HepG2 (cell line): ENCODE measurements at regions not wholly inside any gene's neighbourhood (a gene's known extent, or its start where the extent isn't known, plus 50 kb on each side); places are given as distances from the start of the nearest gene placed in this dataset.
A peak's percentile ranks its signal among the peaks of the same experiment; 100 is the strongest.

Source experiments
- ATAC-seq: fragments of 200-7000 bp; cut with Tn5 transposase; 3 replicates; pipeline ENCODE4 v1.9.1; 2020; ENCODE audit warnings: mild to moderate bottlenecking, moderate library complexity
- BruUV-seq: library from RNA; stranded (reverse); fragments of 400-500 nt; replicated peaks from 2 replicates; lab custom pipeline; 2021; lab: Mats Ljungman, UMichigan
- CTCF ChIA-PET: fragments of 300-600 bp; formaldehyde crosslinking; extraction: SDS; loops from one replicate; lab custom pipeline; 2021; ENCODE audit warnings: low total read pairs, inconsistent platforms, low intra/inter-chr PET ratio; lab: Yijun Ruan, JAX
- POLR2A ChIA-PET: fragments of 350-600 bp; sonication (Branson Sonifier 250); formaldehyde crosslinking; loops from one replicate; lab custom pipeline; 2020; ENCODE audit warnings: antibody characterized with exemption, inconsistent platforms; lab: Yijun Ruan, JAX
- DNase-seq: peaks from one replicate; pipeline ENCODE4 v3.0.0-alpha.2; 2015; ENCODE audit warnings: low spot score
- FAIRE-seq: peaks from 3 replicates; lab custom pipeline; 2011; peaks lifted over from hg19 to GRCh38; lab: Jason Lieb, UNC
- H2AFZ ChIP-seq: one replicate; pipeline ENCODE4 v1.6.1; 2011; ENCODE audit warnings: low read length, inconsistent platforms
- H3K27ac ChIP-seq: fragments of 300-600 bp; 3 replicates; pipeline ENCODE4 v1.8.0; 2011; ENCODE audit warnings: mixed run types, mild to moderate bottlenecking, mixed read lengths, low read length, inconsistent platforms; ENCODE audit not compliant: insufficient read depth; ENCODE audit errors: extremely low read length
- H3K27me3 ChIP-seq, 2 experiments: fragments of 200-600 bp in 1 of 2; 2 replicates in 1 of 2; 3 replicates in 1 of 2; pipeline versions ENCODE4 v1.6.0 to v1.8.0; 2011; ENCODE audit warnings: low read length in 2 of 2, mild to moderate bottlenecking in 2 of 2, moderate library complexity in 2 of 2, inconsistent platforms in 1 of 2; ENCODE audit not compliant: insufficient read depth in 2 of 2, control insufficient read depth in 1 of 2
- H3K36me3 ChIP-seq, 2 experiments: fragments of 200-600 bp in 1 of 2; replicated peaks in 1 of 2; 2 replicates in 1 of 2; 3 replicates in 1 of 2; pipeline versions ENCODE4 v1.5.1 to v1.8.0; 2011; ENCODE audit warnings: low read length in 2 of 2, inconsistent platforms in 1 of 2; ENCODE audit not compliant: insufficient read depth in 2 of 2, control insufficient read depth in 1 of 2
- H3K4me1 ChIP-seq: 2 replicates; pipeline ENCODE4 v1.5.1; 2012; ENCODE audit warnings: low read length, inconsistent platforms; ENCODE audit not compliant: insufficient read depth
- H3K4me2 ChIP-seq: 2 replicates; pipeline ENCODE4 v1.6.0; 2011; ENCODE audit warnings: low read depth, low read length, inconsistent platforms
- H3K4me3 ChIP-seq, 3 experiments: fragments of 200-600 bp in 1 of 3; sonication (generic), shearing (Covaris generic) in 1 of 3; replicated peaks in 1 of 3; 2 replicates each; pipeline ENCODE4 v1.5.1; 2011 to 2016; ENCODE audit warnings: low read length in 3 of 3, inconsistent platforms in 2 of 3, low read depth in 2 of 3, mild to moderate bottlenecking in 2 of 3, control low read depth in 1 of 3, mixed read lengths in 1 of 3; ENCODE audit not compliant: insufficient read depth in 1 of 3
- H3K79me2 ChIP-seq: one replicate; pipeline ENCODE4 v1.6.1; 2011; ENCODE audit warnings: low read length, inconsistent platforms; ENCODE audit not compliant: insufficient read depth
- H3K9ac ChIP-seq: 2 replicates; pipeline ENCODE4 v1.6.0; 2011; ENCODE audit warnings: mild to moderate bottlenecking, low read depth, low read length, inconsistent platforms; ENCODE audit not compliant: insufficient read depth
- H3K9me3 ChIP-seq: 2 replicates; pipeline ENCODE4 v1.5.1; 2012; ENCODE audit warnings: mild to moderate bottlenecking, low read length
- H4K20me1 ChIP-seq: 2 replicates; pipeline ENCODE4 v1.6.0; 2011; ENCODE audit warnings: inconsistent platforms, mild to moderate bottlenecking, low read length, moderate library complexity; ENCODE audit not compliant: insufficient read depth
- CREB1 ChIP-seq, 2 experiments: fragments of 450-650 bp in 1 of 2; IDR thresholded peaks; 2 replicates each; pipeline ENCODE4 v1.6.1; 2016 to 2017; ENCODE audit warnings: control low read depth in 1 of 2, mild to moderate bottlenecking in 1 of 2, missing compliant biosample characterization in 1 of 2, missing genetic modification characterization in 1 of 2
- FOXA1 ChIP-seq, 2 experiments: fragments of 450-650 bp in 1 of 2; sonication (generic) in 1 of 2; formaldehyde crosslinking in 1 of 2; IDR thresholded peaks; 2 replicates each; pipeline versions ENCODE4 v1.4.0 to v1.6.1; 2016 to 2020; ENCODE audit warnings: missing genetic modification reagents in 1 of 2
- HMGXB4 ChIP-seq, 2 experiments: sonication (generic) in 1 of 2; formaldehyde crosslinking in 1 of 2; IDR thresholded peaks; 2 replicates each; pipeline versions ENCODE4 v1.4.0 to v1.6.1; 2018 to 2020; ENCODE audit warnings: missing genetic modification reagents in 2 of 2, borderline replicate concordance in 1 of 2, low read depth in 1 of 2, mild to moderate bottlenecking in 1 of 2, missing biosample characterization in 1 of 2
- HOXA5 ChIP-seq: sonication (generic); formaldehyde crosslinking; IDR thresholded peaks from 2 replicates; pipeline ENCODE4 v1.4.0; 2020; ENCODE audit warnings: missing genetic modification reagents
- KAT8 ChIP-seq: IDR thresholded peaks from 2 replicates; pipeline ENCODE4 v1.6.1; 2016; ENCODE audit warnings: missing genetic modification reagents, missing compliant biosample characterization
- NR2F6 ChIP-seq, 2 experiments: IDR thresholded peaks; 2 replicates each; pipeline ENCODE4 v1.6.1; 2016; ENCODE audit warnings: antibody characterized with exemption in 1 of 2, mild to moderate bottlenecking in 1 of 2
- RNF219 ChIP-seq: sonication (generic); formaldehyde crosslinking; IDR thresholded peaks from 2 replicates; pipeline ENCODE4 v1.5.0; 2020; ENCODE audit warnings: mild to moderate bottlenecking, missing genetic modification reagents
- SMC3 ChIP-seq: IDR thresholded peaks from 2 replicates; pipeline ENCODE4 v1.6.1; 2011; ENCODE audit warnings: low read length, improper control_type of control experiment
- SP2 ChIP-seq: sonication (generic); formaldehyde crosslinking; IDR thresholded peaks from 2 replicates; pipeline ENCODE4 v1.5.1; 2020; ENCODE audit warnings: mild to moderate bottlenecking, missing genetic modification reagents
- STAG1 ChIP-seq: sonication (generic); formaldehyde crosslinking; IDR thresholded peaks from 2 replicates; pipeline ENCODE4 v1.4.0; 2020; ENCODE audit warnings: missing genetic modification reagents
- TEAD2 ChIP-seq: sonication (generic); formaldehyde crosslinking; IDR thresholded peaks from 2 replicates; pipeline ENCODE4 v1.9.0; 2021; ENCODE audit warnings: missing genetic modification reagents
- THAP9 ChIP-seq: sonication (generic); formaldehyde crosslinking; IDR thresholded peaks from 2 replicates; pipeline ENCODE4; 2020; ENCODE audit warnings: missing genetic modification reagents, mild to moderate bottlenecking, borderline replicate concordance
- ZNF383 ChIP-seq: sonication (generic); formaldehyde crosslinking; IDR thresholded peaks from 2 replicates; pipeline ENCODE4 v1.4.0; 2020; ENCODE audit warnings: missing genetic modification reagents, mild to moderate bottlenecking, borderline replicate concordance
- ZNF784 ChIP-seq: sonication (generic); formaldehyde crosslinking; IDR thresholded peaks from 2 replicates; pipeline ENCODE4 v1.5.1; 2020; ENCODE audit warnings: missing genetic modification reagents, mild to moderate bottlenecking, borderline replicate concordance
- WGBS: methylation state at CpG from one replicate; pipeline ENCODE4 v1.1.6; 2017; ENCODE audit warnings: low lambda C conversion rate; 5-methylcytosine and 5-hydroxymethylcytosine counted together
- in situ Hi-C: cut with HindIII; loops from 2 replicates; pipeline ENCODE4 v1.10.0; 2017; ENCODE audit warnings: low pct_unique_long_range_greater_than_20kb; ENCODE audit not compliant: extremely low pct_ligation_motif_present
- intact Hi-C: fragments of 100-400 bp; cut with micrococcal nuclease; formaldehyde crosslinking; loops from one replicate; pipeline ENCODE4 v1.10.0; 2022; ENCODE audit not compliant: unreplicated experiment

- TF ChIP-seq ZNF383 (no peak), HMGXB4 (CRISPR knock-in tag; IDR thresholded peaks at IDR 0.05; ENCODE audit: borderline replicate concordance in 1 of 2, low read depth in 1 of 2) (no peak), SMC3 (peak; percentile 66), CREB1 (IDR thresholded peaks at IDR 0.05) (no peak), CREB1 (CRISPR knock-in tag; IDR thresholded peaks at IDR 0.05) (no peak), HOXA5 (CRISPR knock-in tag) (peak; percentile 20; the same call in 1 of the 2 replicates), STAG1 (CRISPR knock-in tag) (peak; percentile 60)
Observed at GRCh38 chr20:5402903-5403531, 86.3 kb upstream of the PROKR2 start (continued).

GRCh38 chr20:5401277-5401875, 84.6 kb upstream of the PROKR2 start:
- Histone ChIP-seq H3K9ac (no peak overlapping the region), H3K4me1 (no peaks in the 10 kb centered on the region), H3K4me3 (no peak overlapping the region), H3K4me2 (no peak overlapping the region), H3K27me3 (no peaks in the 10 kb centered on the region), H3K36me3 (no peaks in the 10 kb centered on the region), H3K27ac (no peak overlapping the region), H2AFZ (no peak overlapping the region), H3K9me3 (no peaks in the 10 kb centered on the region), H3K79me2 (no peaks in the 10 kb centered on the region), H4K20me1 (no peaks in the 10 kb centered on the region)
- BruUV-seq, result no TSS peak
- intact Hi-C loops (no loop called here), in situ Hi-C loops (no loop called here)
- DNase-seq (no peak), ATAC-seq (no peak), FAIRE-seq (no peak)
- POLR2A ChIA-PET, result no interaction called here
- 0% methylated on average over 2 of the region's 2 CpGs for WGBS
- CTCF ChIA-PET, result no interaction called here
- TF ChIP-seq FOXA1 (IDR thresholded peaks at IDR 0.05) (no peak), FOXA1 (CRISPR knock-in tag; IDR thresholded peaks at IDR 0.05) (no peak), SP2 (CRISPR knock-in tag) (no peak), NR2F6 (IDR thresholded peaks at IDR 0.05) (no peak), NR2F6 (CRISPR knock-in tag; IDR thresholded peaks at IDR 0.05) (no peak), RNF219 (CRISPR knock-in tag) (no peak), TEAD2 (CRISPR knock-in tag) (no peak), KAT8 (CRISPR knock-in tag) (no peak), THAP9 (CRISPR knock-in tag) (no peak), ZNF784 (no peak)
